Stimulated activated CD4-positive, alpha-beta T cell treated with anti-CD3 and anti-CD28 coated beads, Interleukin-2, amount 100 ng/mL, for 24 hours (primary cell): ENCODE measurements at regions not wholly inside any gene's neighbourhood (a gene's known extent, or its start where the extent isn't known, plus 50 kb on each side); places are given as distances from the start of the nearest gene placed in this dataset.
"Not testable (repeated sequence)": the region's sequence is repeated elsewhere in the genome, so short reads cannot be mapped to it uniquely, and the experiment has no call there.

ENCODE experiments used
- DNase-seq, 2 donors: peaks; one replicate each; pipeline ENCODE4 v3.0.0-alpha.2; 2020

DNA sequence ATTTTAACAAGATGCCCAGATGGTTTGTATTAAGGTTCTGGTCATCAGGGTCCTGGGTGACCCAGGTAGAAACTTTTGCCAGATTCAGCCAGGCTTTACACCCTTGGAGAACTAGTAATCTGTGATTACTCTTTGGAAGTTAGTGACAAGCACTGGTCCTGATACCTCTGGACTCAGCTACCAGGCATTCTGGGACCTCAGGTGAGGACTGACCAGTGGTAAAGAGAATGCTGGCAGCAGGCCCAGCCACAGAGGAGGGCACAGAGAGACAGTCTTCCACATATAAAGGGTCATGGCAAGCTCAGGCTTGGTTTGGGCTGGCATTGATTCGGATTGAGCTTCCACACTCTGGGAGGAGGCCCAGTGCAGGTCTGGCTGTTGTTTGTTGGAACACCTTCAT, 112.0 kb upstream of the CHST15 start:
- no peak for DNase-seq

DNA sequence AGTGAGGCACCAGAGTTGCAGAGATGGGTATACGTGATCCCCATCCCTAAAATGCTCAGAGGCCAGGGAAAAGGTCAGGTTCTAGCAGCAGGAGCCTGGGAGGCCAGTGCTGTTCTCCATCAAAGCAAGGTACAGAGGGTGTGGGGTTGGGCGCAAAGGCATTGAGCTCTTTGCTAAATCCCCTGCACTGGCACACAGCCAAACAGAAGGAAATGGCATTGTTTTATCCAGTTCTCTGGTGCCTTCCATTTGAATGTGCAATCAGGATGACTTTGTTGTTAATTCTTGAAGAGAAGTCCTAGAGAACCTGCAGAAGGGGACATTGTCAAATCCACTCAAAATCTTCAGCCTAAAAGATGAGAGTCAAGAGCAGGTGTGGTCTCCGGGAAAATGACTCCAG, 111.3 kb upstream of the CHST15 start:
- DNase-seq = no peak

DNA sequence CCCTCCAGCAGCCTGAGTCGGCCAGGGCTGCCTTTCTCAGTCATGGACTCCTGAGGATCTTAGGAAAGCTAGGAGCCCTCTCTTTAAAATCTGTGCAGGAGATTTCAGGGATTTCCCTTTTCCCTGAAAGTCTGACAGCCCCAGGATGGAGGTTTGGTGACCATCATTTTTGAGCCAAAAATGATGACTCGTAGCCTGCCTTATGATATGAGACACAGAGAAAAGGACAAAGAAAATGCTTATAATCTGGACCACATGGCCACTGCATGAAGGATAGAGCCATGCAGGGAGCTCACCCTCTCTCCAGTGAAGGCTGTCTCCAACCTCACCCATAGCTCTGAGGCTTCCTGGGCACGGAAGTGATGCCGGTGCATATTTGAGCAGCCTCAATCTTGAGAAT, 106.6 kb upstream of the CHST15 start:
- DNase-seq = no peak

DNA sequence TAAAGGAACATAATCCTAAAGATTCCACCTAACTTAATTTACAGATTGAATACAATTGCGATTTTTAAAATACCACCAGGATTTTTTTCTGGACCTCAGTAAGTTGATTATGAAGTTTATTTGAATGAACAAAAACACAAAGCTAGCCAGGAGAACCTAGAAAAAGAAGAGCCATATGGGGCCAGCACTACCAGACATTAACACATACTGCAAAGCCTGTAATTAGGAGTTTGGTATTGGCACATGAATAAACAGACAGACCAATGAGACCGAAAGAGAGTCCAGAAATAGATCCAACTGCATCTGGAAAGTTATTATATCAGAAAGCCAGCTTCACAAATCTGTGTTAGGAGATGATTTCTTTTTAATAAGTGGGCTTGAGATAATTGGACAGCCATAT, 105.5 kb upstream of the CHST15 start:
- no peak for DNase-seq

DNA sequence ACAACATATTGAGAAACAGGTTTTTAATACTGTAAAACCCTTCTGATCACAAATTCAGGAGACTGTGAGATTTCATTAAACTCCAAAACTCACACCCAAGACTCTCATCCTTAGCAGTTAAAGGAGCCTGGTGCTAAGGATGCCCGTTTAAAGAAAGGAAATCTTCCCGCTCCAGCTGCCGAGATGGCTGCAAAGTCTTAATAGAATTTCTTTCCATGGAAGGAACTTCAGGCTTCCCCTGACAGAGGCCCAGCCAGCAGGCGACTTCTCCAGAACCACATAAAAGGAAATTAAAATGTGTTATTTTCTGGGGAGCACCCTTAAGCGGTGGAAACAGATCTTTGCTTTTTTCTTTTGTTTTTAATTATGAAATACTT, 104.7 kb upstream of the CHST15 start:
- no peak for DNase-seq

DNA sequence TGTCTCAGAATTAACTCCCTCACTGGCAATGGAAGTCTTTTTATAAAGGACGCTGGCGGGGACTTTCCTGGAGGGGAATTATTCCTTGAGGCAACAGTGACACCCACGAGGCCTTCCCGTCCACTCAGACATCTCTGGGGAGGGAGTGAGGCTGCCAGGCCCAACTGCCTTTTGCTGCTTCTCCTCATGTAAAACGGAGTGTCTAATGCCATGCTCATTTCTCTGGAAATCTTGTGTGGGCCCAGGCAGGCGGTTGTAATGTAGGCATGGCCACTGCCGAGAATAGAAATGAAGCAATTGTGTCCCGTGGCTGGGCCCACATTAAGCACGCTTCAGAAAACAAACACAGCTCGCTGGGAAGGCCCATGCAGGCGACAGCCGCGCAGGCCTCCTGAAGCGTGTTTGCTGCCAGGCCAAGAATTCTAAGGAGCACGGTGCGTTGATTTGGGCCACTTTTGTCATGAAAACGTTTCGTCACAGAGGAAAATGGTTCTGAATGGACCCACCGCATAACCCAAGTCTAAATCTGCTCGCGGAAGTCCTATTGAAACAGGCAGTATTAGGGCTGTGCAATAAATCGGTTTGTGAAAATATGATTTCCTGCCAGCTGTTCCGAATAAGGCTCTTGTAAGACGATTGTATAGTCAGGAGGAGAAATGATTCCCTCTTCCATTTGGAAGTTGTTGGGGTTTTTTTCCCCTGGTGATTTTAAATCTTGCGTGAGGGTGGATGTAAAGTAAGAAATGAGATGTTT, 104.2 kb upstream of the CHST15 start:
- no peak for DNase-seq

DNA sequence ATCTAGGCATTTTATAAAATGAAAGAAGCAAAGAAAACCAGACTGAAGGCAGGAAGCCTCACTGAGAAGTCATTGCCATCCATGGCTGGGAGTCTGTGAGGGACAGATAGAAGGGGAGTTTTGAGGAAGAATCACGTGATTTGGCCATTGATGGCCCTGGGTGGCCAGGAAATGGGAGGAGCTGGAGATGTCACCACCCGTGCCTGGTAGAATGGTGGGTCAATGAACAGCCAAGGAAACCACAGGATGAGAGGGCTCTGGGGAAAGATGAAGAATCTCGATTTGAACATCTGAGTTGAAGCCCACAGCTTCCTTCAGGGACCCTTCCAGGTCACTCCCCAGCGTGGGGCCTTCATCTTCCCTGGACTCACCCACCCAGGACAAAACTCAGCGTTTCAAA, 103.3 kb upstream of the CHST15 start:
- DNase-seq = no peak

DNA sequence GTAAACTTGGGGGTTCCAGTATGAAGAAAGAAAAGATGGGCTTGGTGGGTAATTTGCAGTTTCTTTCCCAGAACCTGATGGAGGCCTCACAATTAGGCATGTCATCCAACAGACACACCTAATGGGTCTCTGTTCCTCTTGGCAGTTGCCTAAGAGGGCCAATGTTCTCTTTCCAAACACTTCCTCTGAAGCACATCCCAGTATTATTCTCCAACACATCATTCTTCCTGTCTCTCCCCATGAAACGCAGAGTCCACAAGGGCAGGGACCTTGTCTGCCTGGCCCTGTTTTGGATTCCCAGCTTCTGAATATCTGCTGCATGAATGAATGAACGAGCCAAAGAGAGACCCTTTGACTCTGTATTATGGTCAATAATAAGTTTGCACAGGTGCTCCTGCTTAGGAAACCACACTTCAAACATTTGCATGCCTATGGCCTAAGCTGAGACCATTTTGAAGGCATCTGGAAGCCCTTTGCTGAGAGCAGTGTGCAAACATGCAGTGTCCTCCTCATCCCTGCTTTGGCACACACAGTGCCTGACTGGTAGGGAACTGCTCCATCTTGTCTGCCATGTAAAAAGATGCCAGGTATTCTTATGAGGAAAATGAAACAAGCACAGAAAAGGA, 100.9 kb upstream of the CHST15 start:
- DNase-seq = no peak

DNA sequence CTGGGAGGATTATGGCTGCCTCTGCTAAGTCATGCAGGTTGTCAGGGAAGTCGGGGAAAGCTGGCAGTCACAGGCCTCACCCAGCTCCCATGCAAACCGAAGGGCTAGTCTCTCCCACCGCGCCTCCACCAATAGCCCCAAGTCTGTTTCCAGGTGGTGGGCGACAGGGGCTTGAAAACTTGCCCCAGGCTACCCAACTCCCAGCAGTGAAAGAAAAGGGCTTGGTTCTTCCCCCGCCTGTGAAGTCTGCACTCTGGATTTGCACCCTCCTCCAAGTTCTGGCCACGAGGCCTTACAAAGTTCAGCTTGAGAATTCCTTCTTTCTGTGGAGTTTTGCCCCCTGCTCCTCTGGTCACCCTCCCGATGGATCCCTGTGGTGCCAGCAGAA, 99.9 kb upstream of the CHST15 start:
- no peak for DNase-seq

DNA sequence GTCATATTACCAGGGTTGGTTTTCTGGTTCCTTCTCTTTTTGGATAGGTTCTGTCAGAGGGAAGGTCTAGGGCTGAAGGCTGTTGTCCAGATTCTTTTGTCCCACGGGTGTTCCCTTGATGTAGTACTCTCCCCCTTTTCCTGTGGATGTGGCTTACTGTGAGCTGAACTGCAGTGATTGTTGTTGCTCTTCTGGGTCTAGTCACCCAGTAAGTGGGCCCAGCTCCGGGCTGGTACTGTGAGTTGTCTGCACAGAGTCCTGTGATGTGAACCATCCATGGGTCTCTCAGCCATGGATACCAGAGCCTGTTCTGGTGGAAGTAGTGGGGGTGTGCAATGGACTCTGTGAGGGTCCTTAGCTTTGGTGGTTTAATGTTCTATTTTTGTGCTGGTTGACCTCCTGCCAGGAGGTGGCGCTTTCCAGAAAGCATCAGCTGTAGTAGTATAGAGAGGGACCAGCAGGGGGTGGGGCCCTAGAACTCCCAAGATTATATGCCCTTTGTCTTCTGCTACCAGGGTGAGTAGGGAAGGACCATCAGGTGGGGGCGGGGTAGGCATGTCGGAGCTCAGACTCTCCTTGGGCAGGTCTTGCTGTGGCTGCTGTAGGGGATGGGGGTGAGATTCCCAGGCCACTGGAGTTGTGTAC, 99.4 kb upstream of the CHST15 start:
- DNase-seq = not testable (repeated sequence)

DNA sequence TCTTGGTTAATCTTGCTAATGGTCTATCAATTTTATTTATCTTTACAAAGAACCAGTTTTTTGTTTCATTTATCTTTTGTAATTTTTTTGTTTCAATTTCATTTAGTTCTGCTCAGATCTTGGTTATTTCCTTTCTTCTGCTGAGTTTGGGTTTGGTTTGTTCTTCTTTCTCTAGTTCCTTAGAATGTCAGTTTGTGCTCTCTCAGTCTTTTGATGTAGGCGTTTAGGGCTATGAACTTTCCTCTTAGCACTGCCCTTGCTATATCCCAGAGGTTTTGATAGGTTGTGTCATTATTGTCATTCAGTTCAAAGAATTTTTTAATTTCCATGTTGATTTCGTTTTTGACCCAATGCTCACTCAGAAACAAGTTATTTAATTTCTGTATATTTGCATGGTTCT, 97.1 kb upstream of the CHST15 start:
- DNase-seq = not testable (repeated sequence)

DNA sequence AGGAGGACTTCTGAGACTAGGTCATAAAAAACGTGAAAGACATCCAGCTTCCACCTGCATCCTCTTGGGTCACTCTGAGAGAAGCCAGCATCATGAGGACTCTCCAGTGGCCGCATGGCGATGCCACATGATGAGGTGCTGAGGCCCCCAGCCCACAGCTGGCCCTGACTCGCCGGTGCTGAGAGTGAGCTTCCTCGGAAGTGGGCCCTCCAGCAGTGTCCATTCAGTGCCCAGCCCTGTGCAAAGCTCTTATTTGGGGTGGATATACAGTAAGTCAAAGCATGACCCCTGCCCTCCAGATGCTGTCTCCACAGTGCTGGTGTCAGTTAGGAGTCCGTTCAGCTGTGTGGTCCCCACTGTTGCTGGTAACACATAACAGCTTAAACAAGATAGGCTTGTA, 93.6 kb upstream of the CHST15 start:
- no peak for DNase-seq

DNA sequence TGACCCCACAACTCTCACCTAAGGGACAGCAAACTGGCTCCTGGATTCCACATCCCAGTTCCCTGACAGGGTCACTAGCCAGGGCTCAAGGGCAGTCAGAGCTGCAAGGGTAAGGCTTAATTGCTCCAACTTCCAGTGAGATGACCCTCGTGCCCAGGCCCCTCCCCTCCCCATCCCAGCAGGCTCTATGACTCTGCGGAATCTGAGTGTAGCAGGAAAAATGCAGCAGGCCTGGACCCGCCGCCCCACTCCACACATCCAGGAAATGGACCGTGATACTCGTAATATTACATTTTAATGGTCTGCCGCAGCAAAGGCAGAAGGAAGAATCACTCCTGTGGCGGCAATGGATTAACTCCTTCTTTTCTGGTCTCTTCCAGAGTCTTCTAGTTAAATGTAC, 91.7 kb upstream of the CHST15 start:
- no peak for DNase-seq

DNA sequence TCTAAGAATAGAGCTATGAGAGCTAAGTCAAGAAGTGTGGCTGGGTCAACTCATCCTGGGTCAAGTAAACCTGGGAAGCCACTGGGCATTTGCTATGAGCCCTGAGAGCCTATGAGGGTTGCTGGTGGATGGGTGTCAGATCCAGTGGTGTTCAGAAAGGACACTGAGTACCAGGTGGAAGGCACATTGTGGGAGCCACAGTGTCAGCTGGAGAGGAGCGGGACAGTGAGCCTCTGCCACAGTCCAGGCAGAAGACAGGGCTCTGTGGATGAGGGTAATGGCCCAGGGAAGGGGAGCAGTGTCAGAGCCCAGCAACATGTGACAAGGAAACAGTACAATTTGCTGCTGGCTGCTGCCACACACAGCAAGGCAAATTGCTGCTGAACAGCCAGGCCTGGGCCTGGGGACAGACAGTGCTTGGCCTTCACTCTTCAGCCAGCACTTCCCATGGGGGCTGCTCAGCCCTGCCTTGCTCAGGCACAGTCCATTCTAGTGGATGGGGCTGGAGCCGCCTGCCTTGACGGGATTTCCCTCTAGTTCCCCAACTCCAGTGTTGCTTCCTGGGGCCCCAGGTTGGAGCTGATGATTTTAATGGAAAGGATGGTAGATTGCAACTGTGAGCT, 90.9 kb upstream of the CHST15 start:
- DNase-seq = no peak

DNA sequence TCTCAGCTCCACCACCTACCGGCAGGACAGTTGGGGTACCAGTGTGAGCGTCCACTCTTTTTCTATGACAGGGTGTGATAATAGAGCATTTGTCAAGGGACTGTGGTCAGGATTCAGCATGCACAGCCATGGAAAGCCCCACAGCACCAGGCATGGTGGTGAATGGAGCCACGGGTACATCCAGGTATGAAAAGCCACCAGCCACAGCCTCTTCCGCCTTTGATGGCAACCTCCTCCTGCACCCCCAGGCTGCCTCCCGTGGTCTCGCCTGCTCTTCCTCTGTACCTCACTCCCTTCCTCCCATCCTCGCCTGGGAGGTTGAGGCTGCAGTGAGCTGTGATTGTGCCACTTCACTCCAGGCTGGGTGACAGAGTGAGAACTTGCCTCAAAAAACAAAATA, 90.2 kb upstream of the CHST15 start:
- no peak for DNase-seq

DNA sequence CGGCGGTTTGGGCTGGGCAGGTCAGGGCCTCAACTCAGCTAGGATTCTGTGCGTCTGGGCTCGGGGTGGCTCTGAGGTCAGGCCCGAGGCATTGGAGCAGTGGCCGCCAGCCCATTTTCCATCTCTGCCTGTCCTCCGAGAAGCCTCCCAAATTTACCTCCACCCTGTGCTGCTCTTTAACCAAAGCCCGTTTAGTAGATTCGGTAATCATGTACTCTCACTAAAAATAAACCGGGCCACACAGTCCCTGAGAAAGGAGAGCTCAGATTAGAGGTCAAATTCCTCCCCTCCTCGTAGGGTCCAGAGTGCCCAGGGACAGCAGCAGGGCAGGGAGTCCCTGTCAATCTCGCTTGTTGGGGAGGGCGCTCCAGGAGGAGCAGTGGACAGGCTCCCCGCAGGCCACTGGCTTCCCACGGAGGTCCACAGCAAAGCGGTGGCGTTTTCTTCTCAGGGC, 88.7 kb upstream of the CHST15 start:
- no peak for DNase-seq

DNA sequence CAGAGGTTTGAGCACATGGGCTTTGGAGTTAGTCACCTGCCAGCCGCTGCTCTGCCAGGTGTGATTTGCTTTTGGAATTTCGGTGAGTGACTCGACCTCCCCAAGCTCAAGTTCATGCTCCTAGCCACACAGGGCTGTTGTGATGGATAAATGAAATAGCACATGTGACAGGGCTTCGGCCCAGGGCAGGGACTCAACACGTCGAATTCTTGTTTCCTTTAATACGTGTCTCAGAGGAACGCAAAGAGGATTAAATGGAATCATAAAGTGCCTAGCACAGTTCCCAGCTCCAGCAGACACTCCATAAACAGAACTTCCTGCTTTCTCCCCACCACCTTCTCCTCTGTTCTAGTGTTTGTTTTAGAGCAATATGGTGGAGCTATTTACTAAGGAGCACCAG, 88.3 kb upstream of the CHST15 start:
- no peak for DNase-seq

DNA sequence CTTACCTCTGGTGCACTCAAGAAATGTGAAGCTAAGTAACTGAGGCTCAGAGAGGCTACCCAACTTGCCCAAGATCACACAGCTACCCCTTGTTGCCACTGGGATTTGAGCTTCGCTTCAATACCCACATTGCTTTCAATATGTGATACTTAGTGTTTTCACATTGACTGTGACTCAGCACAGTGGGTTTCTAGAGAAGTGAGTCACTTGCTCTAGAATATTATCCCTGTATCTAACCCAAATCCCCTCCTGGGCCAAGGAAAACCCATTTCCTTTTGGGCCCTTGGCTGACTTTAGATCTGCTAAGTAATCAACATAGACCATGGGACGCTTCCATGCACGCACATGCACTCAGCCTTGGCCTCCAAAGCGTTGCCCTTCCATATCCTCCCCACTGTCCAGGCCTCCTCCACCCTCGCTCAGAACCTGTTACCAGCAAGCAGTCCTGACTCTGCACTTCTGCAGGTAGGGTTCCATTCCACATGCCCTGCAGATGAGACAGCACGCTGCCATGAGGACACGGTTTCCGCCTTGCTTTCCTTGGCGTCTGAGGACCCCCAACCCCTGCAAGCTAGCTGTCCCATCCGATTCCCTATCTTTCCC, 87.7 kb upstream of the CHST15 start:
- no peak for DNase-seq

DNA sequence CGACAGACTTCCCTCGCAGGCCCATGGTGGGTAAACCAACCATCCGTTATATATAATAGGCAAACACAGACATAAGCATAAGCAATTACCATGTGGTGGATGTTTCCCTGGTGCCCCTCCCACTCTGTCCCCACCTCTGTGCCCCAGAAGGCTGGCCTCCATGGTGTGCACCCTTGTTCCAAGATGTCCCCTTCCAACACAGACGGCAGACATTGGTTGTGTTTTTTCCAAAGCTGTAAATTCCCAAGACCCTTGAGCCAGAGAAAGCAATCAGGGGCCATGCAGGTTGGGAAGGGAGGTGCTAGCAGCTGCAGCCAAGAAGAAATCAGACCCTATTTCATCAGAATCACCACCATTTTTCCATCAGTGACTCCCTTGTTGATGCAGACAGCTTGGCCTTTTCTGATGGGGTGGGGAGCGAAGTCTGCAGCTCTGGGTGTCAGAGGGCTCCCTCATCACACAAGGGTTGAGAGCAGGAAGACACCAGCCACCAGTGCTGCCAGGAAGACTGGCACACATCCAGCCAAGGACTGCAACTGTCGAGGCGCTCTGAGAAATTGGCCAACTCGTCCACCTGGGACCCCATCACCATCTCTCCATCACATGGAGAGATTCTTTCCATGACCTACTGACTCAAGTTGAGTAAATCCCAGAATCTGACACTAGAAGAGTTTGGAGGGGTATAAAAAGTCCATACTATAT, 86.8 kb upstream of the CHST15 start:
- DNase-seq = no peak

DNA sequence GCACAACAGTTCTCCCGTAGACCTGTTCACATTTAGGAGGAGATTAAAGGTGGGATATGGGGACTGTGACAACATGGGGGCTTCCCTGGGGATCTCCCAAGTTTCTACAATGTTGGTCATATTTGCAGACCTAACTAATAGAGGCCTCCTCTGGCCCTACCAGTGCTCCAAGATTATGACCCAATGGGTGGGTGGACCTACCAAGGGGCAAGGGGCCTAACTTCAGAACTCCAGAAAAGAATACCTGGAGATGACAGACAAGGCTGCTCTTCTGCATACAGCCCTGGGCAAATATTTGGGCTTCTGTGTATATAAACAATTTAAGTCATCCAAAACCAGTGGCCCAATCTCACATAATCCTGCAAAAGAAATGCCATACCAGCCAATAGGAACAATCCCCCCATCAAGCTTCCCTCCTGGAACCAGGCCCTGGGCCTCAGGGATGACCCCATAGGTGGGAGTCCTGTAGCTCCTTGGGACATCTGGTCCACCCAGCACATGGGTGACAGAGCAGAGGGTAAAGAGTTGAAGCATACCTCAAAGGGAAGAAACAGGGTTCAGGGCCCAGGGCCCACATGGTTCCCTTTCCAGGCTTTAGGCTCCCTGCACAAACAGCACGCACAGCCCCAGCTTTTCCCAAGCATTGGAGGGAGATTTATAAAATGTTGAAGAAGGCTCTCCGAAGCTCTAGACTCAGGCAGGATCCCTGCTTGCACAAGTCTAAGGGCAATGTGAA, 86.1 kb upstream of the CHST15 start:
- DNase-seq = no peak

DNA sequence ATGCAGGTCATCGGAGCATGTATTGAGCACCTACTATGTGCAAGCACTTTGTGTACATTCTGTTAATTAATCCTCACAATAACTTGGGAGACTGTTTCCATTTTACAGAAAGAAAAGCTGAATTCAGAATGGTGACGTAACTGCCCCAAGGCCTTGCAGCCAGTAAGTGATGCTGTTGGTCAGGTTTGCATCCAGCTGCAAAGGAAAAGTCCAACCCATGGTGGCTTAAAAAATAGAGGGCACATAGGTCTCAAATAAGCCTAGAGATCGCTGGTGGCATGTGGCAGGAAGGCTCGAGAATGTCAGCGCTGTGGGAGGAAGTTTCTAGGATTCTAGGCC, 83.8 kb upstream of the CHST15 start:
- DNase-seq = no peak
